ENCODE measurements at regions not wholly inside any gene's neighbourhood (a gene's known extent, or its start where the extent isn't known, plus 50 kb on each side); places are given as distances from the start of the nearest gene placed in this dataset.

GRCh38 chr20:40255365-40255764 lies 433.7 kb downstream of the MAFB start:
- Mint-ChIP-seq H3K9me3 (peaks cover 0 to 6% (median 0%) of the 10 kb centered on the region in 6 donors), H3K4me1 (no peaks in the 10 kb centered on the region), H3K27ac (no peak overlapping the region), H3K36me3 (no peaks in the 10 kb centered on the region), H3K27me3 (ENCODE audit: low read depth in 3 of 3) (peaks cover 3% of the 10 kb centered on the region in 3 donors), H3K4me3 (no peak overlapping the region)
- no peak for DNase-seq

GRCh38 chr20:40254023-40254772 lies 434.8 kb downstream of the MAFB start:
- H3K36me3 Mint-ChIP-seq, result no peaks in the 10 kb centered on the region
- peaks cover 0 to 6% (median 0%) of the 10 kb centered on the region in 6 donors for H3K9me3 Mint-ChIP-seq
- no peak overlapping the region for H3K27ac Mint-ChIP-seq
- H3K4me1 Mint-ChIP-seq, result no peaks in the 10 kb centered on the region
- no peak for DNase-seq
- no peak overlapping the region for H3K4me3 Mint-ChIP-seq
- peaks cover 3 to 6% (median 3%) of the 10 kb centered on the region in 3 donors for H3K27me3 Mint-ChIP-seq (ENCODE audit: low read depth in 3 of 3)

- Mint-ChIP-seq H3K9me3 (peaks cover 0 to 4% (median 0%) of the 10 kb centered on the region in 6 donors), H3K27me3 (ENCODE audit: low read depth in 3 of 3) (peaks cover 0 to 4% (median 3%) of the 10 kb centered on the region in 3 donors), H3K4me1 (no peaks in the 10 kb centered on the region), H3K27ac (no peak overlapping the region), H3K36me3 (no peaks in the 10 kb centered on the region), H3K4me3 (no peak overlapping the region)
- no peak for DNase-seq
These were observed 437.6 kb downstream of the MAFB start for GRCh38 chr20:40251284-40251932.

- no peak for DNase-seq
- Mint-ChIP-seq H3K9me3 (no peaks in the 10 kb centered on the region), H3K4me3 (no peak overlapping the region), H3K27me3 (ENCODE audit: low read depth in 3 of 3) (peaks cover 0 to 3% (median 0%) of the 10 kb centered on the region in 3 donors), H3K36me3 (no peaks in the 10 kb centered on the region), H3K4me1 (no peaks in the 10 kb centered on the region), H3K27ac (no peak overlapping the region)
These were observed 439.2 kb downstream of the MAFB start for GRCh38 chr20:40249805-40250204.

- Mint-ChIP-seq H3K4me1 (no peaks in the 10 kb centered on the region), H3K9me3 (peaks cover 0 to 1% (median 0%) of the 10 kb centered on the region in 6 donors), H3K36me3 (no peaks in the 10 kb centered on the region), H3K27ac (no peak overlapping the region), H3K27me3 (ENCODE audit: low read depth in 3 of 3) (peaks cover 0 to 3% (median 0%) of the 10 kb centered on the region in 3 donors), H3K4me3 (no peak overlapping the region)
- no peak for DNase-seq
These were observed 443.2 kb downstream of the MAFB start for GRCh38 chr20:40245829-40246228.

GRCh38 chr20:40244286-40244685 lies 444.8 kb downstream of the MAFB start:
- H3K4me3 Mint-ChIP-seq, result no peak overlapping the region
- no peaks in the 10 kb centered on the region for H3K27me3 Mint-ChIP-seq (ENCODE audit: low read depth in 3 of 3)
- H3K4me1 Mint-ChIP-seq, result no peaks in the 10 kb centered on the region
- H3K36me3 Mint-ChIP-seq, result no peaks in the 10 kb centered on the region
- no peak for DNase-seq
- H3K9me3 Mint-ChIP-seq, result peaks cover 0 to 1% (median 0%) of the 10 kb centered on the region in 6 donors
- H3K27ac Mint-ChIP-seq, result no peak overlapping the region

- peaks cover 0 to 1% (median 0%) of the 10 kb centered on the region in 6 donors for H3K9me3 Mint-ChIP-seq
- H3K27me3 Mint-ChIP-seq (ENCODE audit: low read depth in 3 of 3), result peaks cover 0 to 2% (median 0%) of the 10 kb centered on the region in 3 donors
- no peaks in the 10 kb centered on the region for H3K4me1 Mint-ChIP-seq
- no peak overlapping the region for H3K4me3 Mint-ChIP-seq
- DNase-seq, result no peak
- H3K36me3 Mint-ChIP-seq, result no peaks in the 10 kb centered on the region
- no peak overlapping the region for H3K27ac Mint-ChIP-seq
These were observed 447.3 kb downstream of the MAFB start for GRCh38 chr20:40241596-40242343.

GRCh38 chr20:40238511-40238910 lies 450.5 kb downstream of the MAFB start:
- no peak for DNase-seq
- Mint-ChIP-seq H3K4me1 (no peaks in the 10 kb centered on the region), H3K27me3 (ENCODE audit: low read depth in 3 of 3) (peaks cover 2% of the 10 kb centered on the region in 3 donors), H3K4me3 (no peak overlapping the region), H3K36me3 (no peaks in the 10 kb centered on the region), H3K9me3 (peaks cover 0 to 1% (median 0%) of the 10 kb centered on the region in 6 donors), H3K27ac (no peak overlapping the region)

- Mint-ChIP-seq H3K36me3 (no peaks in the 10 kb centered on the region), H3K27ac (no peak overlapping the region), H3K27me3 (ENCODE audit: low read depth in 3 of 3) (peaks cover 2 to 5% (median 2%) of the 10 kb centered on the region in 3 donors), H3K9me3 (no peaks in the 10 kb centered on the region), H3K4me3 (no peak overlapping the region), H3K4me1 (no peaks in the 10 kb centered on the region)
- DNase-seq, result no peak
These were observed 454.4 kb downstream of the MAFB start for GRCh38 chr20:40234593-40234992.

GRCh38 chr20:40233406-40233805 lies 455.6 kb downstream of the MAFB start:
- Mint-ChIP-seq H3K27ac (no peak overlapping the region), H3K36me3 (no peaks in the 10 kb centered on the region), H3K4me1 (no peaks in the 10 kb centered on the region), H3K9me3 (no peaks in the 10 kb centered on the region), H3K27me3 (ENCODE audit: low read depth in 3 of 3) (peaks cover 2% of the 10 kb centered on the region in 3 donors), H3K4me3 (no peak overlapping the region)
- no peak for DNase-seq

- H3K4me1 Mint-ChIP-seq, result no peaks in the 10 kb centered on the region
- DNase-seq, result no peak
- H3K9me3 Mint-ChIP-seq, result no peaks in the 10 kb centered on the region
- no peak overlapping the region for H3K4me3 Mint-ChIP-seq
- H3K27ac Mint-ChIP-seq, result no peak overlapping the region
- H3K27me3 Mint-ChIP-seq (ENCODE audit: low read depth in 3 of 3), result peaks cover 2% of the 10 kb centered on the region in 3 donors
- no peaks in the 10 kb centered on the region for H3K36me3 Mint-ChIP-seq
These were observed 456.3 kb downstream of the MAFB start for GRCh38 chr20:40232756-40233155.

- Mint-ChIP-seq H3K4me1 (no peaks in the 10 kb centered on the region), H3K4me3 (no peak overlapping the region), H3K27ac (no peak overlapping the region), H3K27me3 (ENCODE audit: low read depth in 3 of 3) (peaks cover 2% of the 10 kb centered on the region in 3 donors), H3K9me3 (no peaks in the 10 kb centered on the region), H3K36me3 (no peaks in the 10 kb centered on the region)
- DNase-seq, result no peak
These were observed 456.8 kb downstream of the MAFB start for GRCh38 chr20:40232273-40232672.

GRCh38 chr20:40230486-40230885 lies 458.6 kb downstream of the MAFB start:
- H3K27ac Mint-ChIP-seq, result no peak overlapping the region
- no peak overlapping the region for H3K4me3 Mint-ChIP-seq
- H3K36me3 Mint-ChIP-seq, result no peaks in the 10 kb centered on the region

GRCh38 chr20:40225596-40225995 lies 463.4 kb downstream of the MAFB start:
- no peaks in the 10 kb centered on the region for H3K4me1 Mint-ChIP-seq
- peaks cover 0 to 8% (median 2%) of the 10 kb centered on the region in 3 donors for H3K27me3 Mint-ChIP-seq (ENCODE audit: low read depth in 3 of 3)
- no peak for DNase-seq
- peaks cover 0 to 3% (median 0%) of the 10 kb centered on the region in 6 donors for H3K9me3 Mint-ChIP-seq
- H3K36me3 Mint-ChIP-seq, result no peaks in the 10 kb centered on the region
- H3K27ac Mint-ChIP-seq, result no peak overlapping the region
- H3K4me3 Mint-ChIP-seq, result no peak overlapping the region

More at GRCh38 chr20:40230486-40230885, 458.6 kb downstream of the MAFB start:
- no peak for DNase-seq
- H3K27me3 Mint-ChIP-seq (ENCODE audit: low read depth in 3 of 3), result peaks cover 2% of the 10 kb centered on the region in 3 donors
- H3K9me3 Mint-ChIP-seq, result no peaks in the 10 kb centered on the region
- H3K4me1 Mint-ChIP-seq, result no peaks in the 10 kb centered on the region
